ENCODE measurements at regions not wholly inside any gene's neighbourhood (a gene's known extent, or its start where the extent isn't known, plus 50 kb on each side); places are given as distances from the start of the nearest gene placed in this dataset.

GRCh38 chr2:211161236-211161635 is 604.8 kb downstream of the CPS1 start:
- no peaks in the 10 kb centered on the region for H3K36me3 ChIP-seq (replicated peaks; ENCODE audit: insufficient read depth, low read length)
- no peaks in the 10 kb centered on the region for H3F3A ChIP-seq (ENCODE audit: insufficient read depth, low read length)
- no peaks in the 10 kb centered on the region for H3K4me1 ChIP-seq (ENCODE audit: low read length)
- no peak overlapping the region for H3K9ac ChIP-seq (ENCODE audit: low read length)
- TF ChIP-seq EZH2phosphoT487 (IDR thresholded peaks at IDR 0.05; ENCODE audit: low read length) (no peak), CTCF (IDR thresholded peaks at IDR 0.05; ENCODE audit: low read length) (no peak), EZH2 (optimal IDR thresholded peaks at IDR 0.05; ENCODE audit: low read depth, low read length) (no peak)
- no peak overlapping the region for H2AFZ ChIP-seq (ENCODE audit: low read length)
- no peaks in the 10 kb centered on the region for H3K9me3 ChIP-seq (replicated peaks; ENCODE audit: insufficient read depth, low read length)
- H3K4me3 ChIP-seq (ENCODE audit: low read length), result no peak overlapping the region
- H3K79me2 ChIP-seq (ENCODE audit: low read length), result no peaks in the 10 kb centered on the region
- no peak for DNase-seq
- H3K4me2 ChIP-seq (ENCODE audit: low read depth, low read length), result no peak overlapping the region
- H3K27me3 ChIP-seq (replicated peaks; ENCODE audit: insufficient read depth, low read length), result no peaks in the 10 kb centered on the region
- H4K20me1 ChIP-seq (ENCODE audit: insufficient read depth, low read length), result no peaks in the 10 kb centered on the region
- H3K27ac ChIP-seq (ENCODE audit: low read length), result no peak overlapping the region
- H3K9me2 ChIP-seq (replicated peaks; ENCODE audit: insufficient read depth, low read length), result no peaks in the 10 kb centered on the region

- no peak for DNase-seq
- no peak overlapping the region for H3K27ac ChIP-seq (ENCODE audit: low read length)
- H3K4me3 ChIP-seq (ENCODE audit: low read length), result no peak overlapping the region
- no peak overlapping the region for H3K4me2 ChIP-seq (ENCODE audit: low read depth, low read length)
- no peak overlapping the region for H2AFZ ChIP-seq (ENCODE audit: low read length)
- H3K9ac ChIP-seq (ENCODE audit: low read length), result no peak overlapping the region
- no peaks in the 10 kb centered on the region for H3K36me3 ChIP-seq (replicated peaks; ENCODE audit: insufficient read depth, low read length)
- no peaks in the 10 kb centered on the region for H3K9me3 ChIP-seq (replicated peaks; ENCODE audit: insufficient read depth, low read length)
- TF ChIP-seq EZH2phosphoT487 (IDR thresholded peaks at IDR 0.05; ENCODE audit: low read length) (no peak), CTCF (IDR thresholded peaks at IDR 0.05; ENCODE audit: low read length) (no peak), EZH2 (optimal IDR thresholded peaks at IDR 0.05; ENCODE audit: low read depth, low read length) (no peak)
- H3K4me1 ChIP-seq (ENCODE audit: low read length), result no peaks in the 10 kb centered on the region
- H3F3A ChIP-seq (ENCODE audit: insufficient read depth, low read length), result no peaks in the 10 kb centered on the region
- no peaks in the 10 kb centered on the region for H3K79me2 ChIP-seq (ENCODE audit: low read length)
- H4K20me1 ChIP-seq (ENCODE audit: insufficient read depth, low read length), result no peaks in the 10 kb centered on the region
- no peaks in the 10 kb centered on the region for H3K9me2 ChIP-seq (replicated peaks; ENCODE audit: insufficient read depth, low read length)
- no peaks in the 10 kb centered on the region for H3K27me3 ChIP-seq (replicated peaks; ENCODE audit: insufficient read depth, low read length)
These were observed 606.5 kb downstream of the CPS1 start for GRCh38 chr2:211162911-211163310.

- no peak for TF ChIP-seq EZH2phosphoT487 (IDR thresholded peaks at IDR 0.05; ENCODE audit: low read length)
- TF ChIP-seq CTCF (IDR thresholded peaks at IDR 0.05; ENCODE audit: low read length), result no peak
- no peak for TF ChIP-seq EZH2 (optimal IDR thresholded peaks at IDR 0.05; ENCODE audit: low read depth, low read length)
- no peak overlapping the region for H3K4me3 ChIP-seq (ENCODE audit: low read length)
- no peaks in the 10 kb centered on the region for H3K36me3 ChIP-seq (replicated peaks; ENCODE audit: insufficient read depth, low read length)
- no peaks in the 10 kb centered on the region for H4K20me1 ChIP-seq (ENCODE audit: insufficient read depth, low read length)
- H3K9me2 ChIP-seq (replicated peaks; ENCODE audit: insufficient read depth, low read length), result no peaks in the 10 kb centered on the region
- H3K9me3 ChIP-seq (replicated peaks; ENCODE audit: insufficient read depth, low read length), result no peaks in the 10 kb centered on the region
- H2AFZ ChIP-seq (ENCODE audit: low read length), result no peak overlapping the region
- no peak overlapping the region for H3K4me2 ChIP-seq (ENCODE audit: low read depth, low read length)
- no peak overlapping the region for H3K9ac ChIP-seq (ENCODE audit: low read length)
- H3K79me2 ChIP-seq (ENCODE audit: low read length), result no peaks in the 10 kb centered on the region
- no peaks in the 10 kb centered on the region for H3F3A ChIP-seq (ENCODE audit: insufficient read depth, low read length)
- H3K4me1 ChIP-seq (ENCODE audit: low read length), result no peaks in the 10 kb centered on the region
- no peak overlapping the region for H3K27ac ChIP-seq (ENCODE audit: low read length)
- no peak for DNase-seq
- no peaks in the 10 kb centered on the region for H3K27me3 ChIP-seq (replicated peaks; ENCODE audit: insufficient read depth, low read length)
These were observed 614.4 kb downstream of the CPS1 start for GRCh38 chr2:211170843-211171242.
